GM06990 (cell line): ENCODE measurements at regions not wholly inside any gene's neighbourhood (a gene's known extent, or its start where the extent isn't known, plus 50 kb on each side); places are given as distances from the start of the nearest gene placed in this dataset.
"Not testable (repeated sequence)": the region's sequence is repeated elsewhere in the genome, so short reads cannot be mapped to it uniquely, and the experiment has no call there.

ENCODE experiments used
- DNase-seq: peaks from one replicate; pipeline ENCODE4 v3.0.0-alpha.2; 2011; ENCODE audit not compliant: insufficient read length; ENCODE audit errors: extremely low read depth
- H3K27me3 ChIP-seq: replicated peaks from 2 replicates; pipeline ENCODE4 v1.6.0; 2011; ENCODE audit warnings: low read length; ENCODE audit not compliant: control insufficient read depth, insufficient read depth
- H3K36me3 ChIP-seq: 2 replicates; pipeline ENCODE4 v1.5.1; 2011; ENCODE audit warnings: low read length; ENCODE audit not compliant: control insufficient read depth, insufficient read depth
- H3K4me3 ChIP-seq: replicated peaks from 2 replicates; pipeline ENCODE4 v1.5.1; 2011; ENCODE audit warnings: low read depth, mild to moderate bottlenecking, control low read depth, low read length
- CTCF ChIP-seq: IDR thresholded peaks from 2 replicates; pipeline ENCODE4 v1.5.1; 2011; ENCODE audit warnings: low read length, control low read depth, mild to moderate bottlenecking, inconsistent platforms; ENCODE audit not compliant: insufficient read depth, poor library complexity, severe bottlenecking

- H3K27me3 ChIP-seq = no peaks in the 10 kb centered on the region
- no peak overlapping the region for H3K4me3 ChIP-seq
- no peaks in the 10 kb centered on the region for H3K36me3 ChIP-seq
- TF ChIP-seq CTCF = no peak
- DNase-seq = no peak
These were observed 162.9 kb downstream of the FGF1 start for GRCh38 chr5:142522983-142523382.

GRCh38 chr5:142521706-142522105 lies 164.2 kb downstream of the FGF1 start:
- no peak overlapping the region for H3K4me3 ChIP-seq
- DNase-seq = no peak
- H3K27me3 ChIP-seq = no peaks in the 10 kb centered on the region
- TF ChIP-seq CTCF = no peak
- H3K36me3 ChIP-seq = no peaks in the 10 kb centered on the region

GRCh38 chr5:142520885-142521284 lies 165.0 kb downstream of the FGF1 start:
- DNase-seq = no peak

GRCh38 chr5:142519913-142520312 lies 166.0 kb downstream of the FGF1 start:
- not testable (repeated sequence) for H3K4me3 ChIP-seq, H3K27me3 ChIP-seq, H3K36me3 ChIP-seq, DNase-seq

More at GRCh38 chr5:142520885-142521284, 165.0 kb downstream of the FGF1 start:
- no peaks in the 10 kb centered on the region for H3K27me3 ChIP-seq
- H3K36me3 ChIP-seq = no peaks in the 10 kb centered on the region
- H3K4me3 ChIP-seq = no peak overlapping the region
- TF ChIP-seq CTCF = no peak

- H3K4me3 ChIP-seq = no peak overlapping the region
- DNase-seq = no peak
- TF ChIP-seq CTCF = no peak
- no peaks in the 10 kb centered on the region for H3K36me3 ChIP-seq
- no peaks in the 10 kb centered on the region for H3K27me3 ChIP-seq
These were observed 168.1 kb downstream of the FGF1 start for GRCh38 chr5:142517840-142518239.

GRCh38 chr5:142516732-142517131 lies 169.2 kb downstream of the FGF1 start:
- TF ChIP-seq CTCF = no peak
- no peaks in the 10 kb centered on the region for H3K27me3 ChIP-seq
- DNase-seq = no peak

More at GRCh38 chr5:142516732-142517131, 169.2 kb downstream of the FGF1 start:
- Histone ChIP-seq H3K4me3 (no peak overlapping the region), H3K36me3 (no peaks in the 10 kb centered on the region)
